Endometrial microvascular endothelial cells (primary cell): ENCODE measurements at regions not wholly inside any gene's neighbourhood (a gene's known extent, or its start where the extent isn't known, plus 50 kb on each side); places are given as distances from the start of the nearest gene placed in this dataset.

Source experiments
- in situ Hi-C: cut with HindIII; loops from 2 replicates; pipeline ENCODE4 v1.10.0; 2017; ENCODE audit warnings: low sequenced_read_pairs, low pct_unique_long_range_greater_than_20kb; ENCODE audit errors: inconsistent ontology term

DNA sequence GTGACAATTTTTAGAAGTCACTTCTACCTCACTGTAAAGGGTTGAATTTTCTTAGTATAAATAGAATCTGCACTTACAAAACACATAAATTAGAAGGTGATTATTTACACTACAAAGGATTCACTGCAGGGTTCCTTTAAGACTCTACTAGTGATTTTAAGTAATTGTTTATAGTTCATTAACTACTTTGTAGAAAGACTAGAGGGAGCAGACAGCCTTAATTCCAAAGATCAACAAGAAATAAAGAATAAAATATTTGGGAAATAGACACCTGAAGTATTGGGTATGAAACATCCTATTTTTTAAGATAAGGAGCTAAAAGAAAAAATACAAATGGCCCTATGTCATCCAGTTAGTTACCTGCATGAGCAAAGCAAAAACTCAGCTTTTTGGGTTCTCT is 360.5 kb upstream of the ALCAM start:
- in situ Hi-C loops: no loop called here

- in situ Hi-C loops: no loop called here
Observed at GRCh38 chr3:105013657-105014056, 353.1 kb upstream of the ALCAM start.

GRCh38 chr3:105014631-105015030 is 352.1 kb upstream of the ALCAM start:
- in situ Hi-C loops: no loop called here

DNA sequence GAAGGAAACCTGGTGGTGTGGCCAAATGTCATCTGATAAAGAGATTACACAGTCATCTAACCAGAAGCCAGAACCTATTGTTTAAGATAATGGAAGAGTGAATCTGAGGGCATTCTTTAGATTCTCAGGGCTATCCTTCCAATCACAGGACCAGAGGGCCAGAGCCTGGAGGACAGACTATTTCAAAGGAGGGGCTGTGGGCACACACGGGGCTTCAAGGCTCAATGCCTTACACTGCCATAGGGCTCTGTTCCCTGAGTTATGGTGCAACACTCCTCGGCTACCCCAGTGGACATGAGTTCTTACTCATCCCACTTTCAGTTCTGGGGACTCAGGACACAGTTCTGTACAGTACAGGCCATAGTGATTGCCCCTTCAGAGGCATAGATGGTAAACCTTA is 343.9 kb upstream of the ALCAM start:
- in situ Hi-C loops: no loop called here

DNA sequence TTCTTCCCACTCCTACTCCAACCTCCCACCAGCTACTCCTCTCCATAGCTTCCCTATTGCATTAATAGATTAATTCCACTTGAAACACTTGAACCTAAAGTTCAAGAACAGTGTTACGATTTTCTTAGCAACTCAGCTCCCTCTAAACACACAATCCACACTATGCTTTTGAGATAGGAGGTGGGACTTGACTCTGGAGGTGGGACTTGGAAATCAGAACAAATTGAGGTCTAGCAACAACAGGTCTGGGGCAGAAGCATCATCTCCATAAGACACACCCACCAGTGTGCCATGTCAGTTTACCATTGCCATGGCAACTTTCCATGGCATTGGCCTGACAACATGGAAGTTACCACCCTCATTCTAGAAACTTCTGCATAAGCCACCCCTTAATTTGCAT is 336.5 kb upstream of the ALCAM start:
- in situ Hi-C loops: no loop called here

DNA sequence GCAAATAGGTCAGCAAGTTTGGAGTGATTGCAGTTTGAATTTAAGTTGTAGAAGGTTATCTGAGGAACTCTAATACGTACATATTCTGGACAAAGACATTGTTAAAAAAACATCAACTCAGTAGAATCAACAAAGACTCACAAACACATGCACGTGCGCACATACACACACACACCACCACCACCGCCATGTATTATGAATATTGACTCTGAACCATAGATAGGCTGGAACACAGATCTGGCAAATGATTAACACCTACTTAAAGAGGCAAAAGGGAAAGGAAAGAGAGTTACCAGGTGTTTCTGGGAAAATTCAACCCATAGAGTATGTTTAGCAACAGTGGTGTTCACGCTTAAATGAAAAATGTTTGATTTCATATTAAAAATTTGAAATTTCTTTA is 334.2 kb upstream of the ALCAM start:
- in situ Hi-C loops: no loop called here

- in situ Hi-C loops: no loop called here
Observed at GRCh38 chr3:105033081-105033480, 333.6 kb upstream of the ALCAM start.

DNA sequence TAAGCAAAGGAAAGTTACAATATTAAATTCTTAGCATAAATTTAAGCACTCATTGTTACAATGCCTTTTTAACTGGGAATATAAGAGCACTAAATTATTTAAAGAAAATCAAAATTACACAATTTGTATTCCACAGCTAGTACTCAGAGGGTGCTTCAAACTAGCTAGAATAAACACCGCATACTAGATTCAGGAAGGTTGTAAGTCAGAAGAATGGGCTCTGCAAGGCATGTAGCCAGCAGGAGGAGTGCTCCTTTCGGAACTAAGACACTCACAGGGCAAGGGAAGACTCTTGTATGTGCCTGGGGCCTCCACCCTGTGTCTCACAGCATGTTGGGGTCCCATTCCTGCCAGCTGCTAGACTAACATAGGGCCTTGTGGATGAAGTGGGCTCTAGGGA is 327.7 kb upstream of the ALCAM start:
- in situ Hi-C loops: no loop called here

DNA sequence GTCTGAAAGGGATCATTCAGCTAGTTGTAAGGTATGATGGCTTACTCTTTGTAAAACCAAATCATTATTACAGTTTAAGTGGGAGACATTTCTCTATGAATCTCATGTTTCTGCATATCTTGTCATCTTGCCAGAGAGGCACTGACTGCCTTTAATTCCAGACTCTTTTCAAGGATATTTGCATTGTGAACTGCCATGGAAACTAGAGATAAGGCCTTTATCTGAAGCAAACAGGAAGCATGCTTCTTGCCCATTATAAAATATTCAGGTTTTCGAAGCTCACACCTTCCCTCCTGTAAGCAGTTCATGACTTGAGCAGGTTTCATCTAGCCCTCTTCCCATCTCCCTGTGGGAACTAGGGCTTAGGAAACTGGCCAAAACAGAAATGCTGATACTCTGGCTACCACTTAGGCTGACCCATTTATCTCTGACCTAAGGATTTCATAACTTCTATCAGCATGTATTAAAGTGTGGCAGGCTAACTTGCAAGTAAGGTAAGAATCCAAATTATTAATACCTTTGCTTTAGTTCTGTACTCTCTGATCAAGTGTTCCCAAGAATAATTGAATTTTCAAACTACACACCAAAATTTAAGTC is 326.6 kb upstream of the ALCAM start:
- in situ Hi-C loops: no loop called here

- in situ Hi-C loops: no loop called here
Observed at GRCh38 chr3:105042586-105042985, 324.1 kb upstream of the ALCAM start.

DNA sequence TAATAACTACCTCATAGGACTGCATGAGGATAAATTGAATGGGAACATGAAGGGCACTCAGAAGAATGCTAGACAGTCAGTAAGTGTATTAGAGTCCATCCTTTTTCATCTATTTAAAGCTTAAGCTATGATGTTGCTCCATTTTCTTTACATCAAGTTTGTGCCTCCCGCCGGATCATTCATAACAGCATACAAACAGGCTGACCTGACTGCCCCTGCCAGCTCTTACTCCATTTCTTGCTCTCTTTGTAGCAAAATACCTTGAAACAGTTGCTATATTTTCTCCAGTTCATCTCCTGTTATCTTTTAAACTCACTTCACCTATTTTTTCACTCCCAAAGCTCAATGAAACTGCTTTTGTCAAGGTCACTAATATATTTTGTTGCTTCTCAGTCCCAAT is 315.6 kb upstream of the ALCAM start:
- in situ Hi-C loops: no loop called here

DNA sequence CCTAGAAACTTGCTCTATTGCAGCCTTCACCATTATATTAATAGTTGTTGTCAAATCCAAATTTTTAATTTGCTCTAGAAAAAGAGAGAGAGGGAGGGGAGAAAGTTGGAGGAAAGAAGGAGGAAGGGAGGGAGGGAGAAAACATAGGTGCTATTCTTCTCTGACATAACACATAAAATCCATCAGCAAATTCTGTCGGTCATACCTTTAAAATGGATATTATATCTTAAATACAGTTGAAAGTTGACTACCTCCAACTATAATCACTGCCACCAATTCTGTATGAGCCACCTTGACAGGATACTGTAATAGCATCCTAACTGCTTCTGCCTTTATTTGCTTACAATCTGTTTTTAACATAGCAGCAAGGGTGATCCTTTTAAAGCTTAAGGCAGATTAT is 314.7 kb upstream of the ALCAM start:
- in situ Hi-C loops: no loop called here

- in situ Hi-C loops: no loop called here
Observed at GRCh38 chr3:105062853-105063252, 303.9 kb upstream of the ALCAM start.

- in situ Hi-C loops: no loop called here
Observed at GRCh38 chr3:105065895-105066839, 300.5 kb upstream of the ALCAM start.

DNA sequence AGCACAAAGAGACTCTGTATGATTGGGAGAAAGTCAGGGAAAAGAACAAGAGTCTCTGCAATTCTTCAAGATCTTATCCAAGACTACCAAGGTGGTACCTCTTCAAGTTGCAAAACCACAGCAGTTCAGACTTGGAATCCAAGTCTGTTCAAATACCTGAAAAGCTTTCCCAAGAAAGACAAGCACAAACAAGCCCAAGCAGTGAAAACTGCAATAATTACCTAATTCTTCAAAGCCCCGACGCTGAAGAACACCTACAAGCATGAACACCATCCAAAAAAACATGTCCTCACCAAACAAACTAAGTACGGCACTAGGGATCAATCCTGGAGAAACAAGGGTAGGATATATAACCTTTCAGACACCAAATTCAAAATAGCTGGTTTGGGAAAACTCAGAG is 299.3 kb upstream of the ALCAM start:
- in situ Hi-C loops: no loop called here

DNA sequence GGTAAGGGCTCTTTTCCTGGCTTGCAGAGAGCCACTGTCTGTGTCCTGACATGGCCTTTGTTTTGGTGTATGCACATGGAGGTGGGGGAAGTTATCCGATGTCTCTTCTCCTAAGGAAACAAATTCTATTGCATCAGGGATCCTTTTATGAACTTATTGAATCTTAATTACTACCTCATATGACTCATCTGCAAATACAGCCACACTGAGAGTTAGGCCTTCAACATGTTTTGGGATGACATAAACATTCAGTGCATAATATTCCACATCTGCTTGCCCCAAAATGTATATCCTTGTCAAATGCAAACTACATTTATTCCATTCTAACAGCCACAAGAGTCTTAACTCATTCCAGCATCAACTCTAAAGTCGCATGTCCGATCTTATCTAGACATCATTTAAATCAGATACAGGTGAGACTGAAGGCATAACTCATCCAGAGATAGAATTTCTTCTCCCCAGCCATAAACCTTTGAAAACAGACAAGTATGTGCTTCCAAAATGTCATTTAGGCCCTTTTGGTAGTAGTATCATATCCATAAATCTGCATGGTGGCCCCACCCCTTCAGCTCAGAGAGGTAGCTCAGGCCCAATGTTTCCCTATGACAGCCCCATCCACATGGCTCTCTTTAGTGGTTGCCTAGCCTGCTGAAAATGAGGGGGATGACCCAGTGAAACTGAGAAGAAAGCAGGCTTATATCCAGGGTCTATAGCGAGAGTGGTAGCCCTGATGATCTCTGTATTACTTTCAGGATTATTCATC is 289.5 kb upstream of the ALCAM start:
- in situ Hi-C loops: no loop called here

DNA sequence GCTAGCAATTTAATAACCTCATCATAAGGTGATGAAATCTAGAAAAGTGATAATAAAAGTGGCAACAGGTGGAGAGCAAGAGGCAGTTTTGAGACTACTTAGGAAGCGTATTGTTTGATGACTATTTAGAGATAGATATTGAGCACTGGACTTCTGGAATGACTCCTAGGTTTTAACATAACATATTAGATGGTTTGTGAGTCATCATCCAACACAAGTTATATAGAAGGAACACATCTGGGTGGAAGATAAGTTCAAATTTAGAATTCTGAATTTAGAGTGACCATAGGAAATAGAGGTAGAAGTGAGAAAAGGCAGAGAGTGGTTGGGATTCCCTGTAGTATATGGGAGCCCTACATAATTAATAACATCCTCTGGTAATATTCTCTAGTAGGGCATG is 282.8 kb upstream of the ALCAM start:
- in situ Hi-C loops: no loop called here

DNA sequence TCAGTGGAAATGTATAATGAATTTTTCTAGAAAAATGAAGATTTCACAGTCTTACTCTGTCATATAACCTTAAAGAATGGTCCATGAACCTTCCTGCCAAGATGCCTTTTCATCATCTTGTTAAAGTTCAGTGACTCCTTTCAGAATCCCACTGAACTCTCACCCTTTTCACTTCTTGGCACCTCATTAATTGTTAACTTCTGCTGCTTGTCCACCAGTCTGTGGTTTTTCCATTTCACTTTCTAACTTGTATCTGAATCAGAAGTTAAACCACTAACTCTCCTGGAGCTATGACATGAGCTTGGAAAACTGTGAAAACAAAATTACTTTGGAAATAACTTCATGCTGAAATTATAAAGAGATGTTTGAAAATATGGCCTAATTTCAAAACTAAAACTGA is 281.2 kb upstream of the ALCAM start:
- in situ Hi-C loops: no loop called here

- in situ Hi-C loops: no loop called here
Observed at GRCh38 chr3:105093371-105094252, 273.1 kb upstream of the ALCAM start.
